Neural cell (in vitro differentiated cells): ENCODE measurements at regions not wholly inside any gene's neighbourhood (a gene's known extent, or its start where the extent isn't known, plus 50 kb on each side); places are given as distances from the start of the nearest gene placed in this dataset.

Source experiments
- H2AFZ ChIP-seq: fragments of 200-600, 300-800 bp; sonication (generic), shearing (Covaris generic); 2 replicates; pipeline ENCODE4 v1.6.0; 2014; ENCODE audit warnings: low read depth, mild to moderate bottlenecking, antibody characterized with exemption, low read length, moderate library complexity
- H3F3A ChIP-seq: fragments of 200-600 bp; shearing (Covaris generic); 2 replicates; pipeline ENCODE4 v1.6.1; 2016; ENCODE audit warnings: mild to moderate bottlenecking, moderate library complexity, mixed read lengths, antibody characterized with exemption, low read length; ENCODE audit not compliant: insufficient read depth, poor library complexity, severe bottlenecking
- H3K27ac ChIP-seq: fragments of 200-600, 300-800 bp; sonication (generic), shearing (Covaris generic); 2 replicates; pipeline ENCODE4 v1.5.1; 2014; ENCODE audit warnings: mild to moderate bottlenecking, low read length, moderate library complexity
- H3K27me3 ChIP-seq: fragments of 300-800, 200-600 bp; sonication (generic), shearing (Covaris generic); 2 replicates; pipeline ENCODE4 v1.6.0; 2014; ENCODE audit warnings: mild to moderate bottlenecking, low read depth, low read length, moderate library complexity; ENCODE audit not compliant: insufficient read depth
- H3K36me3 ChIP-seq: fragments of 300-800, 200-600 bp; sonication (generic), shearing (Covaris generic); 2 replicates; pipeline ENCODE4 v1.5.1; 2014; ENCODE audit warnings: mild to moderate bottlenecking, antibody characterized with exemption, low read length, moderate library complexity; ENCODE audit not compliant: insufficient read depth
- H3K4me2 ChIP-seq: fragments of 300-800, 200-600 bp; sonication (generic), shearing (Covaris generic); 2 replicates; pipeline ENCODE4 v1.6.0; 2014; ENCODE audit warnings: mild to moderate bottlenecking, low read length
- H3K4me3 ChIP-seq: fragments of 300-800, 200-600 bp; sonication (generic), shearing (Covaris generic); 2 replicates; pipeline ENCODE4 v1.5.1; 2014; ENCODE audit warnings: mild to moderate bottlenecking, low read length, moderate library complexity
- H3K79me2 ChIP-seq: fragments of 200-600 bp; shearing (Covaris generic); replicated peaks from 2 replicates; pipeline ENCODE4 v1.6.0; 2014; ENCODE audit warnings: mild to moderate bottlenecking, low read length, moderate library complexity; ENCODE audit not compliant: insufficient read depth
- H3K9ac ChIP-seq: fragments of 300-800, 200-600 bp; sonication (generic), shearing (Covaris generic); 2 replicates; pipeline ENCODE4 v1.6.1; 2016; ENCODE audit warnings: mild to moderate bottlenecking, low read length, mixed read lengths
- H3K9me2 ChIP-seq: fragments of 200-600 bp; shearing (Covaris generic); 2 replicates; pipeline ENCODE4 v1.6.1; 2016; ENCODE audit warnings: mild to moderate bottlenecking, low read length, mixed read lengths; ENCODE audit not compliant: insufficient read depth
- H3K9me3 ChIP-seq: fragments of 200-600, 300-800 bp; sonication (generic), shearing (Covaris generic); 2 replicates; pipeline ENCODE4 v1.6.1; 2016; ENCODE audit warnings: mild to moderate bottlenecking, mixed run types, low read length, moderate library complexity, mixed read lengths
- H4K20me1 ChIP-seq: fragments of 200-600 bp; shearing (Covaris generic); 2 replicates; pipeline ENCODE4 v1.6.1; 2016; ENCODE audit warnings: mild to moderate bottlenecking, mixed run types; ENCODE audit not compliant: insufficient read depth
- CTCF ChIP-seq: fragments of 450-650 bp; IDR thresholded peaks from 2 replicates; pipeline ENCODE4 v1.5.1; 2014; ENCODE audit warnings: antibody characterized with exemption, mild to moderate bottlenecking, moderate library complexity; ENCODE audit not compliant: poor library complexity, severe bottlenecking
- EP300 ChIP-seq: fragments of 450-650 bp; conservative IDR thresholded peaks from 2 replicates; pipeline ENCODE4 v1.6.1; 2014; ENCODE audit warnings: antibody characterized with exemption, mild to moderate bottlenecking, moderate library complexity; ENCODE audit not compliant: poor library complexity, severe bottlenecking
- EZH2 ChIP-seq: fragments of 200-600, 300-800 bp; shearing (Covaris generic), sonication (generic); IDR thresholded peaks from 2 replicates; pipeline ENCODE4 v1.6.1; 2014; ENCODE audit warnings: antibody characterized with exemption, low read length, borderline replicate concordance, mild to moderate bottlenecking; ENCODE audit not compliant: insufficient read depth, poor library complexity, severe bottlenecking
- MXI1 ChIP-seq: fragments of 450-650 bp; conservative IDR thresholded peaks from 2 replicates; pipeline ENCODE4 v1.6.1; 2014; ENCODE audit warnings: antibody characterized with exemption, mild to moderate bottlenecking; ENCODE audit not compliant: poor library complexity, severe bottlenecking
- POLR2AphosphoS5 ChIP-seq: IDR thresholded peaks from 2 replicates; pipeline ENCODE4 v1.6.1; 2012
- RAD21 ChIP-seq: fragments of 450-650 bp; conservative IDR thresholded peaks from 2 replicates; pipeline ENCODE4 v1.6.1; 2014; ENCODE audit warnings: antibody characterized with exemption, mild to moderate bottlenecking, moderate library complexity
- REST ChIP-seq: IDR thresholded peaks from 2 replicates; pipeline ENCODE4 v1.6.1; 2012; ENCODE audit warnings: borderline replicate concordance
- SMC3 ChIP-seq: fragments of 450-650 bp; conservative IDR thresholded peaks from 2 replicates; pipeline ENCODE4 v1.6.1; 2014; ENCODE audit warnings: antibody characterized with exemption, mild to moderate bottlenecking, moderate library complexity; ENCODE audit not compliant: poor library complexity
- TAF1 ChIP-seq: IDR thresholded peaks from 2 replicates; pipeline ENCODE4 v1.6.1; 2012; ENCODE audit warnings: low read depth

- TF ChIP-seq MXI1 (no peak), REST (no peak), EP300 (no peak), TAF1 (no peak), POLR2AphosphoS5 (no peak), RAD21 (no peak), EZH2 (no peak), CTCF (no peak), SMC3 (no peak)
- Histone ChIP-seq H3K9me3 (no peaks in the 10 kb centered on the region), H4K20me1 (no peaks in the 10 kb centered on the region), H3K27me3 (no peaks in the 10 kb centered on the region), H3K4me2 (no peak overlapping the region), H3K27ac (no peak overlapping the region), H3K36me3 (no peaks in the 10 kb centered on the region), H2AFZ (no peak overlapping the region), H3K79me2 (no peaks in the 10 kb centered on the region), H3F3A (no peaks in the 10 kb centered on the region), H3K9ac (no peak overlapping the region), H3K9me2 (no peaks in the 10 kb centered on the region), H3K4me3 (no peak overlapping the region)
These were observed 520.0 kb upstream of the CDH11 start for GRCh38 chr16:65641762-65642289.

GRCh38 chr16:65641049-65641761, 519.3 kb upstream of the CDH11 start:
- Histone ChIP-seq H3K4me3 (no peak overlapping the region), H2AFZ (no peak overlapping the region), H3K9me3 (no peaks in the 10 kb centered on the region), H3F3A (no peaks in the 10 kb centered on the region), H3K36me3 (no peaks in the 10 kb centered on the region), H3K27ac (no peak overlapping the region), H3K27me3 (no peaks in the 10 kb centered on the region), H3K9me2 (no peaks in the 10 kb centered on the region), H3K9ac (no peak overlapping the region), H3K4me2 (no peak overlapping the region), H4K20me1 (no peaks in the 10 kb centered on the region), H3K79me2 (no peaks in the 10 kb centered on the region)
- TF ChIP-seq EZH2 = no peak
- TF ChIP-seq RAD21 = no peak
- TF ChIP-seq SMC3 = no peak
- no peak for TF ChIP-seq TAF1
- TF ChIP-seq CTCF = no peak
- TF ChIP-seq EP300 = no peak
- TF ChIP-seq POLR2AphosphoS5 = no peak
- TF ChIP-seq REST = no peak
- no peak for TF ChIP-seq MXI1
